Left colon (tissue), 2 donors: ENCODE measurements at regions not wholly inside any gene's neighbourhood (a gene's known extent, or its start where the extent isn't known, plus 50 kb on each side); places are given as distances from the start of the nearest gene placed in this dataset.

Experiments used
- ATAC-seq: fragments of 200-7000 bp; cut with Tn5 transposase; one replicate; pipeline ENCODE4 v1.9.1; 2020; ENCODE audit warnings: mild to moderate bottlenecking, moderate library complexity
- DNase-seq, 2 donors: peaks; one replicate each; pipeline ENCODE4 v3.0.0-alpha.2; 2020
- intact Hi-C, 2 donors: fragments of 100-400 bp; cut with DNase I in 1 of 2; cut with micrococcal nuclease in 1 of 2; formaldehyde crosslinking; loops; one replicate each; pipeline versions ENCODE4 v1.11.2 to v1.14.0; 2022; cut with DNase I, micrococcal nuclease
- donor health status: DM: no; HTN: no; CAD: no.
- donor health status: DM: yes; HTN: yes; CAD: no.

- ATAC-seq: no peak
- no peak for DNase-seq
- intact Hi-C loops: no loop called here
Measured at GRCh38 chr13:86684402-86684801, 885.2 kb upstream of the SLITRK6 start.

DNA sequence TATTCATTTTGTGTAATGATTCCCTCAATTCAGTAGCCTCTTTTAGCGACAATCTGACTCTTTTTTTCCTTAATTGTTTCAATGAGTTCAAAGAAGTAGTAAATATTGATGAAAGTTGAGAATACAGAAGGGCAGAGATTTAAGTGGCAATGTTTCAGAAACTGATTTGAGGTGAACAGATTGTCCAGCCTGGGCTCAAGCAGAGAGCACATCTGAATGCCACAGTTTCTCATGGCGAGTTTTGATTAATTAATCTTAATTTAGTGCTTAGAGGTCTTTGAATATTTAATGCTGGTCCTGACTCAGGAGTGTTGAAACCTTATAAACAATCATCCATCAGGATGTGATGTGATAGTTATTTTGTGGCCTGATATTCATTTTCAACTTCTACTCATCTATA, 890.7 kb upstream of the SLITRK6 start:
- ATAC-seq (no peak), DNase-seq (no peak)
- intact Hi-C loops: no loop called here

GRCh38 chr13:86692291-86692690, 893.1 kb upstream of the SLITRK6 start:
- ATAC-seq (no peak), DNase-seq (no peak)
- intact Hi-C loops: no loop called here

GRCh38 chr13:86710013-86710412, 910.8 kb upstream of the SLITRK6 start:
- DNase-seq (no peak), ATAC-seq (no peak)
- intact Hi-C loops: no loop called here

DNA sequence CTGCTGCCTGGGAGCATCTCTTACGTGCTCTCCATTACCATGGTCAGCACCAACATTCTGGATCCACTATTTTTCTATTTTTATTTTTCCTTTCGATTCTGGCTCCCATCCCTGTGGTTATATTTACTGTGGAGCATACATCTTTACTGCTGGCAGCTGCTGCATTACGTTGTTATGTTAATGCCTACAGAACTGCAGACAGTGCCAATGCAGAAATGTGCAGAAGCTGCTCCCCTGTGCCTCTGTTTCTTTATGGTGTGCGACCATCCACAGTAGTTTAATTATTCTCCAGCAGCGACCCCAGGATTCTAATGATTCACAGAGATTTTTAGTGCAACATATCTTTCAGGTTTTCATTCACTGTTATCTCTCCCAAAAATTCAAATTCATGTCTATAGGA, 911.7 kb upstream of the SLITRK6 start:
- ATAC-seq (no peak), DNase-seq (no peak)
- intact Hi-C loops: no loop called here

DNA sequence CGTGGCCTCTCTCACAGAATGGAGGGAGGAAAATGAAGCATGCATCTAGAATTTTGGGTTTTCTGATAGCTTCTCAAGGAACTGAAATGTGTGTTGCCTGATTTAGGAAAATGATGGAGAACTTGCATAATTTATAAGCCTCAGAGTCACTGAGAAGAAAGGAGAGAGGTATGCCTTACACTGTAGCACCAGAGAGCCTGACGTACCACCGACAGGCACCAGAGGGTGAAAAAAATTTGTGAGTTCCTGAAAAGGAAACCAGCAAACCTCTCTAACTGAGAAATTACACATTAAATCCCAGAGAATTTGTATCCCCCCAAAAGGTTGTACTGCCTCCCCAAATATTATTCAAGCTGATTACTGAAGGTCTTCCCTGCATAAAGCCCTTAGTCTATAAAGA, 915.3 kb upstream of the SLITRK6 start:
- DNase-seq (no peak), ATAC-seq (no peak)
- intact Hi-C loops: no loop called here

DNA sequence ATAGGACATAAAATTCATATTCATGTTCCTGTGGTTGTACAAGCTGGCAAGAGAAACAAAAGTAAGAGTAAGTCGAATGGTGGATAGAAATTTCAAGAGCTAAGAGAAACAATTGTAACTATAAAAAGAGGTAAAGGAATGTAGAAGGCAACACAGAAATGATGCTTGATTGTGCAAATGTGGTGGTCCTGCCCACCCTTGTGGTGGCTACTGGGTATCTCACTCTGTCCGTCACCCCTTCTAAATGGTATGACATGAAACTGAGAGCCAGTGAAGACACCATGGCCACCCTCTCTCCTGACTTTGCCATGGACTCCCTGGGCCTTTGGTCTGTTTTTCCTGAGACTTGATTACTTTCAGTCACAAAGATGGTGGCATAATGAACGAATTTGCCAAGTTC, 925.9 kb upstream of the SLITRK6 start:
- DNase-seq: no peak
- no peak for ATAC-seq
- intact Hi-C loops: no loop called here

- no peak for DNase-seq
- intact Hi-C loops: no loop called here
- ATAC-seq: no peak
Measured at GRCh38 chr13:86729206-86729605, 930.0 kb upstream of the SLITRK6 start.

GRCh38 chr13:86731987-86732386, 932.8 kb upstream of the SLITRK6 start:
- no peak for DNase-seq
- no peak for ATAC-seq
- intact Hi-C loops: no loop called here

DNA sequence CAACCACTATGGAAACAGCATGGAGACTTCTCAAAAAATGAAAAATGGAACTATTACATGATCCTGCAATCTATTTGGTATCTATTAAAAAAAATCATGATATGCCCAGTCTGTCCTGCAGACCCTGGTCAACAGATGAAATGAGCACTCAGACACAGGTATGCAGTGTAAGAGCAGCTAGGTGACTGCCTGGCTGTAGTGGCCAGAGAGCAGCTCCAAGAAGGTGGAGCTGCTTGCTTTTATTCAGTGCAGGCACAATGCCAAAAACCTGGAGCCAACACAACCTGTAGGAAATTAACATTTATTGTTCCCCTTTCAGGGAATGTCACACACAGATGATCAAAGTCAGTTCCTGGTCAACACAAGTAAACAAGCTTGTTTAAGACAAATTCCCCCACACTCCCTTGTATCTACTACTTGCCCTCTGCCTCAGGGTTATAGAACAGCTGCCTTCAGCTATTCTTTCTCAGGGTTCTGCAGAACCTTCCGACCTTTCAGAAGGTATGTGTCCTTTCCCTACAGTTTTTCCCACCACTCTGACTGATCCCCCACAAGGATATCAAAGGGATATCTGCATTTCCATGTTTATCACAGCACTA, 933.7 kb upstream of the SLITRK5 start:
- ATAC-seq (no peak), DNase-seq (no peak)
- intact Hi-C loops: no loop called here

DNA sequence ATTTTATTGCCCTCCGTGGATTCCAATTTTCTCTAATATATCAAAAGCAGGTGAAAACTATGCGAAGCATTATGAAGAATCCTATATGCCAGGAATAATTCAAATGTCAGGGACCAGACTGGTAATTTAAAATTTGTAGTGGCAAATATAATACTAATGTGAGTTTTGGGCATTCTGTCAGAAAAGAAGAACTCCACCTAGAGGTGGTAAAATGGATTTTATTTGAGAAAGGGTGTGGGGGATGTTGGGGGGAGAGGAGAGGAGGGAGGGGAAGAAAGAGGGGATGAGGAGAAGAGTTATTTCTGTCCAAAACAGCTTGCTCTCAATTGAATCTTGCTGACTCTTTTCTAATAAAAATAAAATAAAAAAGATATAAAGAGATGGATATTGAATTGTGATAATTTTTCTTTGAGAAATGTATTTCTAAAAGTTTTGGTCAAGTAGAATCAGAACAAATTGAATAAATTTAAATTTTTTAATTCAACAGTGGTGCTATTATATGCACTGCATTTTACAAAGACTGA, 929.3 kb upstream of the SLITRK5 start:
- no peak for ATAC-seq
- intact Hi-C loops: no loop called here
- DNase-seq: no peak

DNA sequence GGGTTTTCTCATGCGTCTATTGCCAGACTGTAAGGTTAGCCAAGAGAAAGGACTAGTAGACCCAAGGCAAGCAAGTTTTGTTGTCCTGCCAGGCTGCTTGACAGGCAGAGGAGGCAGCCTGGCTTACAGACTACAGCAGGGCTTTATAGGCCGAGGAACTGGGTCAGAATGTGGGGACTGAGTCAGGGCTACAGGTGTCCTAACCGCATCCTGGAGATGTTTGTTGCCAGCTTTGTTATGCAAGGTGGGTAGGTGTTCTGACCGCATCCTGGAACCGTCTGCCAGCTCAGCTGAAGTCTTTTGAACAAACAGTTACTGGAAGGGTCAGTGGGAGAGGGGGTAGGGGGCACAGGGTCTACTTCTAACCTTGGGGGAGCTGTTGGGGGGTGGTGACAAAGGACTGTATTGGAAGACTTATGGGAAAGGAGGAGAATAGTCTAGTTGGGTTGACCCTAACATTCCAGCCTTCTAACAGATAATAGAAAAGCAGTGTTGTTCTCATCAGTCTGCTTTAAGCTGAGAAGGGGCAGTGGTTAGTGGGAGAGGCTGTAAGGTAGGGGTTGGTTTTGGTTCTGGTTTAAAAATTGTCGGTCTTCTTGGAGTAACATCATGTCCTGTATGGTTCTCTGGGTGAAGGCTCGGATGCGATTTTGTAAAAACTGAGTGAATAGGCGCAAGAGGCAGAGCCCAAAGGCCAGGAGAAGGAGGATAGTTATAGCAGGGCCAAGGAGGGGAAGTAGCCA, 913.8 kb upstream of the SLITRK5 start:
- no peak for DNase-seq
- ATAC-seq: no peak
- intact Hi-C loops: no loop called here

DNA sequence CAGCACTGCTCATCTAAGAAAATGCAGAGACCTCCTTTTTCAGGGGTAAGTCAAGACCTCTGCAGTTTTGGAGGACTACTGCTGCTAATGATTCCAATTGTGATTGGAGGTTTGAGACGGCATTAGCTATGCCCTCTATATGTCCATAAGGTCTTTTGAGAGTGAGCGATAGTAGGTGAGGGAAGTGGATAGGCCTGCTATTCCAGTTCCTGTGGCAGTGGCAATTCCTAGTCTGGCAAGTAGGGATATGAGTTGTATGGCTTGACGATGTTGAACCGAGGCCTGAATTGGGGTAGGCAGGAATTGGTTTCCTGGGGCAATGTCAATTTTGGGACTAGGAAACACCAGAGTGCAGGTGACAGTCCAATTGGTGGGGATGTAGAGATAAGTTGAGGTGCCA, 913.1 kb upstream of the SLITRK5 start:
- DNase-seq: no peak
- no peak for ATAC-seq
- intact Hi-C loops: no loop called here

GRCh38 chr13:86760620-86761019, 910.6 kb upstream of the SLITRK5 start:
- no peak for DNase-seq
- intact Hi-C loops: no loop called here

GRCh38 chr13:86765462-86765861, 905.7 kb upstream of the SLITRK5 start:
- no peak for DNase-seq
- ATAC-seq: no peak
- intact Hi-C loops: no loop called here

More at GRCh38 chr13:86760620-86761019, 910.6 kb upstream of the SLITRK5 start:
- ATAC-seq: no peak

- DNase-seq (no peak), ATAC-seq (no peak)
- intact Hi-C loops: no loop called here
Measured at GRCh38 chr13:86788616-86789015, 882.6 kb upstream of the SLITRK5 start.

GRCh38 chr13:86792153-86792651, 879.0 kb upstream of the SLITRK5 start:
- ATAC-seq (no peak), DNase-seq (no peak)
- intact Hi-C loops: no loop called here

GRCh38 chr13:86795858-86796257, 875.3 kb upstream of the SLITRK5 start:
- intact Hi-C loops: no loop called here
- DNase-seq (no peak), ATAC-seq (no peak)

DNA sequence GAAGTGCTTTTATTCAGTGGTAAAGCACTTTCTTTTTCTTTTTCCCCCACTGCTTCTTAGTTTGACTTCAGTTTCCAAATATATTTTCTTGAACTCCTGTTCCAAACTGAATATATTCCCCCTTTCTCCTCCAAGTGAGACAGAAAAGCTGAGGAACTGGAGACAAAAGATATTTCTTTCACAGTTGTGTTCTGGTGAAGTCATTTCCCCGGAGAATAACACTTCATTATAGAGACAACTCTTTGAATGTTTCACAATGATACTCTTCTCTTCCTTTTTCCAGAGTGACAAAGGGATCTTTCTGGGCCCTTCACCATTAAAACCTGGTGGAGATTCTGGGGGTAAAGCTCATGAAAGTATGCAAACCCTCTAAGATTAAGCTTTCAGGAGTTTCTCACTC, 860.8 kb upstream of the SLITRK5 start:
- intact Hi-C loops: no loop called here
- DNase-seq: no peak
- no peak for ATAC-seq

GRCh38 chr13:86813198-86813597, 858.0 kb upstream of the SLITRK5 start:
- no peak for ATAC-seq
- DNase-seq: no peak
- intact Hi-C loops: no loop called here

- intact Hi-C loops: no loop called here
- ATAC-seq: no peak
- DNase-seq: no peak
Measured at GRCh38 chr13:86825410-86825809, 845.8 kb upstream of the SLITRK5 start.
